ENCODE measurements at regions not wholly inside any gene's neighbourhood (a gene's known extent, or its start where the extent isn't known, plus 50 kb on each side); places are given as distances from the start of the nearest gene placed in this dataset.
"Not testable (repeated sequence)": the region's sequence is repeated elsewhere in the genome, so short reads cannot be mapped to it uniquely, and the experiment has no call there.

DNA sequence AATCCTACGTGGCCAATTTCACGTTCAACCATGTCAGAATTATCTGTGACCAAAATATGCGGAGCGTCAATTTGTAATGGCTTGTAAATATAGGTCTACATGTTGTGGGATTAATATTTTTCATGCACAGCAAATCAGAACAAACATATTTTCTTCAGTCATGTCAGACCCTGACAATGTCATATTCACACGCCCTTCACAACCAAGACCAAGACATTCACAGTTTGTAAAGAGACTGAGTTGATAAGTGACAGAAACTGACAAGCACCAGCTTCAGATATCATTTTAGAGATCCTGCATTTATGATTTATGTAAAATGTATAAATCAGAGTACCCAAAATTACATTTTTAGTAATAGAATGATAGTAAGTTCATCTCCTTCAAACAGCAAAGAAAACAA is 57.3 kb upstream of the NOVA1 start:
- peaks cover 2% of the 10 kb centered on the region for H3K9me3 Mint-ChIP-seq
- no peak overlapping the region for H3K4me3 Mint-ChIP-seq
- no peak overlapping the region for H3K27ac Mint-ChIP-seq
- no peaks in the 10 kb centered on the region for H3K27me3 Mint-ChIP-seq
- H3K4me1 Mint-ChIP-seq = no peaks in the 10 kb centered on the region
- DNase-seq = no peak
- H3K36me3 Mint-ChIP-seq = no peaks in the 10 kb centered on the region

DNA sequence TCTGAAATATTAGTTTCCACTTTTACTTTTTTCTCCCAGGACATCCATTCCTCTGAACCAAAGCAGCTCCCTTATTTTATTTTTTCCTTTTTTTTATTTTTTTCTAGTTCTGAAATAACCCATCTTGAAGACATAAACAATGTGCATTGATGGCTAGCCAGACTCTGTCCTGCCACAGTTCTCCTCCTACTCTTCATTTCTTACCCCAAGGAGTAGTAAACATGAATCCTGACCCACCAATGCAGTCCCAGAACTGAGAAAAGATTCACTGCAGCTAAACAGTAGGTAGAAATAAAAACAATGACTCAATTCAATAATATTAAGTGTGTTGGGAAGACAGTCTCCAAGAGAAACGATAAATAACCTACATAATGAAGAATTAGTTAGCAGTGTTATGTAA is 65.7 kb upstream of the NOVA1 start:
- no peaks in the 10 kb centered on the region for H3K27me3 Mint-ChIP-seq
- H3K27ac Mint-ChIP-seq = no peak overlapping the region
- H3K36me3 Mint-ChIP-seq = no peaks in the 10 kb centered on the region
- DNase-seq = no peak
- peaks cover 6% of the 10 kb centered on the region for H3K9me3 Mint-ChIP-seq
- no peaks in the 10 kb centered on the region for H3K4me1 Mint-ChIP-seq
- H3K4me3 Mint-ChIP-seq = no peak overlapping the region

DNA sequence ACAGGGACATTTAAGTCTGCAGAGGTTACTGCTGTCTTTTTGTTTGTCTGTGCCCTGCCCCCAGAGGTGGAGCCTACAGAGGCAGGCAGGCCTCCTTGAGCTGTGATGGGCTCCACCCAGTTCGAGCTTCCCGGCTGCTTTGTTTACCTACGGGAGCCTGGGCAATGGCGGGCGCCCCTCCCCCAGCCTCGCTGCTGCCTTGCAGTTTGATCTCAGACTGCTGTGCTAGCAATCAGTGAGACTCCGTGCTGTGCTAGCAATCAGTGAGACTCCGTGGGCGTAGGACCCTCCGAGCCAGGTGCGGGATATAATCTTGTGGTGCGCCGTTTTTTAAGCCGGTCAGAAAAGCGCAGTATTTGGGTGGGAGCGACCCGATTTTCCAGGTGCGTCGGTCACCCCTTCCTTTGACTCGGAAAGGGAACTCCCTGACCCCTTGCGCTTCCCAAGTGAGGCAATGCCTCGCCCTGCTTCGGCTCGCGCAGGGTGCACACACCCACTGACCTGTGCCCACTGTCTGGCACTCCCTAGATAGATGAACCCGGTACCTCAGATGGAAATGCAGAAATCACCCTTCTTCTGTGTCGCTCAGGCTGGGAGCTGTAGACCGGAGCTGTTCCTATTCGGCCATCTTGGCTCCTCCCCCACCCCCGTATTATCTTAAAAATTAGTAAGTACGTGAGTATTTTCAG is 81.0 kb upstream of the NOVA1 start:
- H3K4me3 Mint-ChIP-seq, H3K27me3 Mint-ChIP-seq, DNase-seq, H3K4me1 Mint-ChIP-seq, H3K27ac Mint-ChIP-seq, H3K36me3 Mint-ChIP-seq: not testable (repeated sequence)
- peaks cover 16% of the 10 kb centered on the region for H3K9me3 Mint-ChIP-seq

DNA sequence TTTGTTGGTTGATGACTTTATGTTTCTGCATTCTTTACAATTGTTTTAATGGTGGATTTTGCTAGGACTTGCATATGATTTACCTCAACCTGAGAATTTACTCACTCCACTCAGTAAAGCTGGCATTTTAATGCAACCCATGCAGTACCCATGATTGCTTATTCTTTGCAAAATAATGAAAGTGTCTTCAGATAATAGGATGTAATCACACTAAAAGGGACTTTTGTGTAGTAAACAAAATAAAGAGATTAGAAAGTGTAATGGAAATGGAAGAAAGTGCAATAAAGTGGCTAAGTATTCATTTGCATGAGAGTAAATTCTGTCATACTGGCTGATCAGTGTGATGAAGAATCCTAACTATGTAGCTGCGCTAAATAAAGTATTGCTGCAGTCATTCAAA is 87.6 kb upstream of the NOVA1 start:
- Mint-ChIP-seq H3K27ac (no peak overlapping the region), H3K4me3 (no peak overlapping the region), H3K27me3 (no peaks in the 10 kb centered on the region)

DNA sequence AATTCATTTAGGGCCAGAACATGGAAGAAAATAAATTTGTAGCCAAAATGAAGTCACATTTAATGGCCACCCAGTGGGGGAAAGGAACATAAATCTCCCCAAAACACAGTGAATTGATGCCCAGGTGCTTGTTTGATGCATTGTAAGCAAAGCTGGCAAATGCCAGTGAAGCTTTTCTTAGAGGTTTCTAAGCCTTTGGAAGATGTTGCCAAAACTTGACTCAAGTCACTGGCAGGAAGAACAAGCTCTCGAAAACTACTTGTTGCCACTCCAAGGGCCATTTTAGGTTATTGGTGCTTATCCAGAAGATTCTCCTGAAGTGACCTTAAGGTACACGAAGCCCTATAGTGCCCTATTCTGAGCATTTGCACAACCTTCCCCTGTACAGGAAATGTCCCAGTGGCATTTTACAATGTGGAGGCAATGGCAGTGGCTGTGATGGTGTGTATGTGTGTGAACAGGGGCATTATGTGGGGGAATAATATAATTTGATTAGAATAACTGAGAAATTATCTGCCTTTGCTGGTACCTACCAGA is 89.5 kb upstream of the NOVA1 start:
- Mint-ChIP-seq H3K4me1 (no peaks in the 10 kb centered on the region), H3K27ac (no peak overlapping the region), H3K4me3 (no peak overlapping the region), H3K36me3 (no peaks in the 10 kb centered on the region), H3K27me3 (no peaks in the 10 kb centered on the region), H3K9me3 (peaks cover 15% of the 10 kb centered on the region)
- no peak for DNase-seq

More for the DNA sequence above, 87.6 kb upstream of the NOVA1 start:
- Mint-ChIP-seq H3K9me3 (peaks cover 13% of the 10 kb centered on the region), H3K4me1 (no peaks in the 10 kb centered on the region), H3K36me3 (no peaks in the 10 kb centered on the region)
- no peak for DNase-seq

DNA sequence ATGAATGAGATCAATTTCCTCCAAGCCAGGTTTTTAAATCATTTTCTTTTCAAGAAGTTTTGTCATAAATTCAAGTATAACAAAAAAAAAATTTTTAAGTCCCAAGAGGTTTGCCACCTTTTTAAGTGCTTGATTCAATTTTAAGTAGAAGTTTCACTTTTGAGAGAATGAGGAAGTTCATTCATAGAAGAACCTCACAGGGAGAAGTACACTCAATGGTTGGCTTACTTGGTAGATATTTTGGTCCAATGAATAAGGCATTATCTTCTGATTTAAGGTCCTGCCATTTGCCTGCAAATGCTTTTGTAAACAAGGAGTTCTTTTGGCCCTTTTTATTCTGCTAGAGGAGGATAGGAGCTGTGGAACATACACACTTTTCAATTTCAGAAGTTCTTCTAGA is 96.7 kb upstream of the NOVA1 start:
- H3K27me3 Mint-ChIP-seq = no peaks in the 10 kb centered on the region
- H3K4me3 Mint-ChIP-seq = no peak overlapping the region
- peaks cover 9% of the 10 kb centered on the region for H3K9me3 Mint-ChIP-seq
- no peaks in the 10 kb centered on the region for H3K4me1 Mint-ChIP-seq
- no peak overlapping the region for H3K27ac Mint-ChIP-seq
- H3K36me3 Mint-ChIP-seq = no peaks in the 10 kb centered on the region
- no peak for DNase-seq

DNA sequence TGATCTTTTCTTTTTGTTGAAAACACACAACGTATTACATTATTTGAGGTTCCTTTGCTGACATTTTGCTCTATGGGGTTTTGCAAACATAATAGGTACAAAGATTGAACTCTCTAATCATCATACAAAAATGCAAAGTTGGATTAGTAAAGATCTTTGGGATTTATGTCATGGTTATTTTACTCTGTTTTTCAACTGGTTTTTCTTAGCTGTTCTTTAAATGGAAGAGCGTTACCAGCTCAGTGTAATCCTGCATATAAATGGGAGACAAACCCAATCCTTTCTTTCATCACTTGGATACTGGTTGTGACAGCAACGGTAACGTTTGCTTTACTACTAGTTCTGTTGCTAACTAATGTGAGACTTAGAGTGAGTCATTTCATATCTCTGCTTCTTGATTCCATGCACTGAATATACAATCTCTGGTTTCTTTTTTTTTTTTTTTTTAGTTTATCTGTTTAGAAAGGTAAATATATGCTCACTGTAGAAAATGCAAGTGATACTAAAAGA is 104.9 kb upstream of the NOVA1 start:
- Mint-ChIP-seq H3K27ac (no peak overlapping the region), H3K4me1 (no peaks in the 10 kb centered on the region), H3K36me3 (no peaks in the 10 kb centered on the region), H3K27me3 (no peaks in the 10 kb centered on the region), H3K9me3 (peaks cover 7% of the 10 kb centered on the region), H3K4me3 (no peak overlapping the region)
- no peak for DNase-seq

DNA sequence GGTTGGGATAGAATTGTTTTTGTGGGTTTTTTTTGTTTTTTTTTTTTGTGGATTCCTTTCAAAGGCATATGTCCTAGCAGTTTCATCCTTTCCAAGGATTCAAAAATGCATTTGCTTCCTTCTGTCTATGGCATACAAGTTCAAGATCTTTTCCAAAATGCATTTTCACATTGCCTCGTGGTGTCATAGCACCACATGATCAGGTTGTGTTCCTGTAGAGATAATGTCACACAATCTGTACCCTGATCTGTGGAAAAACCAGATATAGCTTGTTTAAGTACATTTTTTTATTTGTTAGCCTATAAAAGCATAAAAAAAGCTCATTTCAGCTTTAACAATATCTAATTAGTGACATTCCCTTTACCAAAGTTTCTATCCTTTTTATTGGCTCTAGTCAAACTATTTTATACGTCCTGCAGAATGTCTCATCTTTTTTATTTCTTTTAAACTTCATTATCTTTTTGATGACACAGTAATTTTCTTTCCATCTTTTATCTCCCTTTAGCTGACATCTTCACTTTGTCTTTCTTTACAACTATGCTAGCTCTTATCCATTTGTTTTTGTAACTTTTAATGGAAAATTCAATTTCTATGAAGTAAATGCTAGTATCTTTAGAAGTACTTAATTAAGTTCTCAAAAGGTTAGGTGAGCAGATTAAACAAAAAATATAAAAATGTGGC is 106.0 kb upstream of the NOVA1 start:
- Mint-ChIP-seq H3K9me3 (peaks cover 5% of the 10 kb centered on the region), H3K4me3 (no peak overlapping the region), H3K27me3 (no peaks in the 10 kb centered on the region), H3K36me3 (no peaks in the 10 kb centered on the region), H3K4me1 (no peaks in the 10 kb centered on the region), H3K27ac (no peak overlapping the region)
- DNase-seq = no peak

DNA sequence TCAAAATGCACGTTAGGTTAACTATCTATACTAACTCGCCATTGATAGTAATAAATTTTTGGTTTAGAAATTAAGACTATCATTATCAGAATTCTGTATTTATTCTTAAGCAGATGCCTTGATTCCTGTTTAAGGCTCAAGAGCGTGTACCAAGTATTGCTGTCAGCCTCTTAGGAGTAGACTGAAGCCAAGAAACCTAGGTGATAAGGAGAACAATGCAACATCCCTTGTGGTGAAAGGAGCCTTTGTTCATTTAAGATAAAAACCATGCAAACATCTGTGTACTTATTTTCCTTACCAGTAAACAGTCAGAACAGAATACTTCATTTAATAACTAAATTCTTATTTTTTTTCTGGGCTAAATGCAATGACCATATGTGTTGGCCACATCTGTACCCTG is 109.4 kb upstream of the NOVA1 start:
- H3K27me3 Mint-ChIP-seq = no peaks in the 10 kb centered on the region
- H3K27ac Mint-ChIP-seq = no peak overlapping the region
- no peaks in the 10 kb centered on the region for H3K36me3 Mint-ChIP-seq
- no peak overlapping the region for H3K4me3 Mint-ChIP-seq
- H3K9me3 Mint-ChIP-seq = peaks cover 5% of the 10 kb centered on the region
- DNase-seq = no peak
- H3K4me1 Mint-ChIP-seq = no peaks in the 10 kb centered on the region

DNA sequence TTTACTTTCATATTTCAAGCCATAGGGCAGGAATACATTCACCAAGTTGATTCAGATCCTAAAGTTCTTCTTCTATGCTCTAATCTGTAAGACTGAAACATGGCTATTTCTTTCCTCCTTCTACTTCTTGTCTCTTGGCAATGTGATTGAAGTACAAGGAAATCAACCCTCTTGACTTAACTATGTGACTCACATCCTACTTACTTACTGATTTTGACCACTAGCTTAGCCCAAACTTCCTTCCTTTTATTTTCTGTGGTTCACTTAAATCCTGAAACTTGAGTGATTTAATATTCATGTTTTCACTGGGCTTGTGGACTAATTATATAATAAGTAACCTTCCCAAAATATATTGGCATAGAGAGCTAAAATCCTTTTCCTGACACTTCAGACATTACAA is 111.2 kb upstream of the NOVA1 start:
- no peaks in the 10 kb centered on the region for H3K36me3 Mint-ChIP-seq
- H3K4me1 Mint-ChIP-seq = no peaks in the 10 kb centered on the region
- no peak overlapping the region for H3K4me3 Mint-ChIP-seq
- no peak for DNase-seq
- peaks cover 5% of the 10 kb centered on the region for H3K9me3 Mint-ChIP-seq
- H3K27me3 Mint-ChIP-seq = no peaks in the 10 kb centered on the region
- H3K27ac Mint-ChIP-seq = no peak overlapping the region

DNA sequence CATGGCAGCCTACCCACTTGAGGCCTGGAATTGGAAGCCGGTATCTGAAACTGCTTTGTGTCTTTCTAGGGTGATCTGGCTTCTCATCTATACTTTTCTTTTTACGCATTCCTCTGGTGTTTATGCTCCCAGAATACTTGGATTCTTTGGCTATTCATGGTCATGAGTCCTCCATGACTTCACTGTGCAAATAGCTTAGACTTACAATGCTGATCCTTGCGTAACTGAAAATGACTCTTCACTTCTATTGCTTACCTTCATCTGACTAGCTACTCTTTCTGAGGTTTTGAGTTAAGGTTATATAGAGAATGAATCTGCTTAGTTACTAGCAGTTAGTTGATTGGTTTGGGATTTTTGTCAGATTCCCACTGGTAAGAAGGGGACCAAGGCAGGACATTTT is 121.7 kb upstream of the NOVA1 start:
- H3K4me3 Mint-ChIP-seq = no peak overlapping the region
- H3K4me1 Mint-ChIP-seq = no peaks in the 10 kb centered on the region
- DNase-seq = no peak
- no peaks in the 10 kb centered on the region for H3K36me3 Mint-ChIP-seq
- no peak overlapping the region for H3K27ac Mint-ChIP-seq
- H3K9me3 Mint-ChIP-seq = peaks cover 12% of the 10 kb centered on the region
- H3K27me3 Mint-ChIP-seq = no peaks in the 10 kb centered on the region

DNA sequence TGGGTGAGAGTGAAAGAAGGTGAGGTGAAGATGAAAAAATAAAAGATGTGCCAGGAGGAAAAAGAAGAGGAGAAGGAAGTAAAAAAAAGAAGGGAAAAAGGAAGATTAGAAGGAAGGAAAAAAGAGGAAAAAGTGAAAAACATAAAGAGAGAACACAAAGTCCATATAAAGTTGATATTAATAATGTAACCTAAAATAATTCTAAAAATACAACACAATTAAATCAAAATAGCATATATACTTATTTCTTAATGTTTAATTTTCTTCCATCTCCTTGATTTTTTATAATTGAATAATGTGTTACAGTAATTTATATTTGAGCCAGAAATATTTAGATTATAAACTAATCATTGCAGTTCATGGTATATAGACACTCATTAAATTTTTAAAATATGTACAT is 124.4 kb upstream of the NOVA1 start:
- H3K4me3 Mint-ChIP-seq = no peak overlapping the region
- H3K27me3 Mint-ChIP-seq = no peaks in the 10 kb centered on the region
- no peak for DNase-seq
- H3K27ac Mint-ChIP-seq = no peak overlapping the region
- H3K36me3 Mint-ChIP-seq = no peaks in the 10 kb centered on the region
- H3K9me3 Mint-ChIP-seq = peaks cover 6% of the 10 kb centered on the region
- no peaks in the 10 kb centered on the region for H3K4me1 Mint-ChIP-seq

DNA sequence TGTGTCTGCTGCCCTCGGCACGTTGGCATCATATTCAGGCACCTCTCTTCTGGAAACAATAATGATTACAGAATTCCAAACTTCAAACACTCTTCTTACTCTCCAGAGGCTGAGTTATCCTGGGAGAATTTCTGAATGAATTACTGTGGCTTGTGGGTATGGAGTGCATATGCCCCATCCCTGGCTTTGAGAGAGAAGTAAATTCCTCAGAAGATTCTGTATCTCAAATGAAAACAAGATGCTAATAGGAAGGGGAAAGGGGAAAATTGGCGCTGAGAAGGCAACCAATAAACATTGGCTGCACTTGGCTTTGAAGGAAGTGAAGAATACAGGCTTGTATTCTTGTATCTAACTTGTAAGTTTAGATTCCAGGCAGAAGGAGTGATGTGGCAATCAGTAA is 132.0 kb upstream of the NOVA1 start:
- Mint-ChIP-seq H3K36me3 (no peaks in the 10 kb centered on the region), H3K4me1 (no peaks in the 10 kb centered on the region), H3K9me3 (peaks cover 5% of the 10 kb centered on the region), H3K27ac (no peak overlapping the region), H3K27me3 (no peaks in the 10 kb centered on the region), H3K4me3 (no peak overlapping the region)
- DNase-seq = no peak

DNA sequence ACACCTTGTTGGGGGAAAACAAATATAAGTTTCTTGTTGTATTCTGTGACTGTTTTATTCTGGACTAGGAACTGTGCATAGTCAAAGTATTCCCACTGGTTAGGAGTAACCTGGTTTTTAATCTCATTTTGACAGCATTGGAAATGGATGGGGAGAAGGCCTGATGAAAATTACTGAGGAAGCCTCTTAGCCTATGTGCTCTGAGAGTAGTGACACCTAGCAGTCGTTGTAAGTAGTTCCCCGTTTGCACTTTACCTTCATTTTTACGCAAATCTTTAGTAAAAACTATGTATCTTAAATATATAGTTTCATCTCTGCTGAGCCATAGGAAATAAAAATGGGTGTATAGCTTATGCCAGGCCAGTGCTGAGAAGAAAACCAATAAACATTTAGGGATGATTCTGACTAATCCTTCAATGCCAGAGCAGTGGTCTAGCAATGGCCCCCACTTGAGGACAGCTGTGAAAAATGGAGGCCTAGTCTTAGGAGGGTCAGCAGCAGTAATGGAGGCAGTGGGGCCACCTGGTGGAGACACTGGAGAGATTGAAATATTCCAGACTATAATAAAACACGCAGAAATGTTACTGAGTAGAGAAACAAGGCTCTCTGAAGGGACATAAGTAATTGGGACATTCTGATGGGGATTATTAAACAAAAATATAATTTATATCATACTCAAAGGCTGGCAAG is 133.2 kb upstream of the NOVA1 start:
- Mint-ChIP-seq H3K4me1 (no peaks in the 10 kb centered on the region), H3K9me3 (peaks cover 10% of the 10 kb centered on the region), H3K4me3 (no peak overlapping the region), H3K27me3 (no peaks in the 10 kb centered on the region), H3K36me3 (no peaks in the 10 kb centered on the region), H3K27ac (no peak overlapping the region)
- DNase-seq = peak; percentile 1

DNA sequence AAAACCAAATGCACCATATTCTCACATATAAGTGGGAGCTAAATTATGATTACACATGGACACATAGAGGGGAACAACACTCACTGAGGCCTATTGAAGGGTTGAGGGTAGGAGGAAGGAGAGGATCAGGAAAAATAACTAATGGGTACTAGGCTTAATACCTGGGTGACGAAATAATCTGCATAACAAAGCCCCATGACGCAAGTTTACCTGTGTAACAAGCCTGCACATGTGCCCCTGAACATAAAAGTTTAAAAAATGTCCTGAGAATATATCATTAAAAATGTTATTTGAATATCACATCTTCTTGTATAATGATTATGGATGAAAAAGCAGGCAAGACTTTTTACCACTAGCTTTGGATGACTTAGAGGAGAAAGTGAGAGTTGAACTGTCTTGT is 138.0 kb upstream of the NOVA1 start:
- no peak for DNase-seq
- Mint-ChIP-seq H3K4me3 (no peak overlapping the region), H3K36me3 (no peaks in the 10 kb centered on the region), H3K27me3 (no peaks in the 10 kb centered on the region), H3K27ac (no peak overlapping the region), H3K4me1 (no peaks in the 10 kb centered on the region), H3K9me3 (peaks cover 13% of the 10 kb centered on the region)

Data from activated naive CD8-positive, alpha-beta T cell treated with anti-CD3 and anti-CD28 coated beads for 36 hours (primary cell).